HFFc6 (cell line): ENCODE measurements at regions not wholly inside any gene's neighbourhood (a gene's known extent, or its start where the extent isn't known, plus 50 kb on each side); places are given as distances from the start of the nearest gene placed in this dataset.

Experiments
- DNase-seq: peaks from one replicate; pipeline ENCODE4 v3.0.0-alpha.2; 2018
- H3K27ac Mint-ChIP-seq: 2 replicates; pipeline ENCODE4 v1.8.0; 2020; ENCODE audit warnings: mild to moderate bottlenecking, mixed read lengths
- H3K27me3 Mint-ChIP-seq: 2 replicates; pipeline ENCODE4 v1.8.0; 2021; ENCODE audit warnings: mild to moderate bottlenecking, moderate library complexity, mixed read lengths; ENCODE audit not compliant: insufficient read depth
- H3K36me3 Mint-ChIP-seq: 2 replicates; pipeline ENCODE4 v1.8.0; 2021; ENCODE audit warnings: low read depth, mixed read lengths
- H3K4me1 Mint-ChIP-seq: 2 replicates; pipeline ENCODE4 v1.8.0; 2020; ENCODE audit warnings: low read depth, mixed read lengths
- H3K4me3 Mint-ChIP-seq: 2 replicates; pipeline ENCODE4 v1.8.0; 2020; ENCODE audit warnings: mild to moderate bottlenecking, moderate library complexity, mixed read lengths
- H3K9me3 Mint-ChIP-seq: 2 replicates; pipeline ENCODE4 v1.8.0; 2020; ENCODE audit warnings: mild to moderate bottlenecking, mixed read lengths
- TF ChIP-seq, protein P1 (sequence below): fragments of 200-600 bp; sonication (generic); IDR thresholded peaks from 2 replicates; pipeline ENCODE4 v1.5.0; 2021; ENCODE audit warnings: antibody characterized with exemption, mild to moderate bottlenecking

DNA sequence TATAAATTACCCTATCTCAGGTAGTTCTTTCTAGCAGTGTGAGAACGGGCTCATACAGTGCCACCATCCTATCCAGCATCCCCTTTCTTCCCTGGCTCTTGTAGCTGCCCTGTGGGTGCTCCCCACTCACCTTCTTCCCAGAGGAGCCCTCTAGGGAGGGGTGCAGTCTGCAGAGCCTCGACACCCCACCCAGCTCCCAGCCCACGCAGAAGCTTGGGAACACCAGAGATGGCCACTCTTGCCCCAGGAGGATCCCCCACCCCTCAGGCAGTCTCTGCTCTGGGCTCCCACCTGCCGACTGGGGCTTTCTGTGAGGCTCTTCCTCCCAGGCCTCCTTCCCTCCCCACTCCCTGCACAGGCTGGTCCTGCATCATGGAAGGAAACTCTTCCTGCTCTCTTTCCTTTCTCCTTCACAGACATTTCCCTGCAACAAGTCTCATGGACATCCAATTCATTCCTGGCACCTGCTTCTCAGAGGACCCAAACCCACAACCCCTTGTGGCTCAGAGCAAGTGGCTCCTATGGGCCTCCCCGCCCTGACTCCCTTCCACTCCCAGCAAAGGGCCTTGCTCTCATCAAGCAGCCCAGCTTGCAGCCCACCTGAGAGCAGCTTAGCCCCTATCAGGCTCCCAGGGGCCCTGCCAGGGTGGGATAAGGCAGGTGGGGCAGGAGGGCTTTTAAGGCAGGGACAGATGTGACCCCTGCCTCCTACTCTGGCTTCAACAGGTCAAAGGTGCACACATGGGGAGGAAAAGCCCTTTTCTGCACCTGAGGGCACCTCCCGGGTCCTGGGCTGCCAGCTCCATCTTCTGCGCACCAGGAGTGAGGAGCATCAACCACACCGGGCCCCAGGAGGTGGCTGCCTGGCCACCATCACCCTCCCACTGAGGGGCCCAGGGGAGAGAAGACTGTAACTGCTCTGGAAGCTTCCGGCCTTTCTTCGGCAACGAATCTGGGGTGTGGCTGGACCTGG lies 263.8 kb upstream of the TNRC6C start:
- Mint-ChIP-seq H3K36me3 (no peaks in the 10 kb centered on the region), H3K9me3 (no peaks in the 10 kb centered on the region), H3K27me3 (peaks cover 39% of the 10 kb centered on the region), H3K27ac (no peak overlapping the region), H3K4me1 (peaks cover 19% of the 10 kb centered on the region), H3K4me3 (no peak overlapping the region)
- DNase-seq: no peak
- TF ChIP-seq, protein P1, sequence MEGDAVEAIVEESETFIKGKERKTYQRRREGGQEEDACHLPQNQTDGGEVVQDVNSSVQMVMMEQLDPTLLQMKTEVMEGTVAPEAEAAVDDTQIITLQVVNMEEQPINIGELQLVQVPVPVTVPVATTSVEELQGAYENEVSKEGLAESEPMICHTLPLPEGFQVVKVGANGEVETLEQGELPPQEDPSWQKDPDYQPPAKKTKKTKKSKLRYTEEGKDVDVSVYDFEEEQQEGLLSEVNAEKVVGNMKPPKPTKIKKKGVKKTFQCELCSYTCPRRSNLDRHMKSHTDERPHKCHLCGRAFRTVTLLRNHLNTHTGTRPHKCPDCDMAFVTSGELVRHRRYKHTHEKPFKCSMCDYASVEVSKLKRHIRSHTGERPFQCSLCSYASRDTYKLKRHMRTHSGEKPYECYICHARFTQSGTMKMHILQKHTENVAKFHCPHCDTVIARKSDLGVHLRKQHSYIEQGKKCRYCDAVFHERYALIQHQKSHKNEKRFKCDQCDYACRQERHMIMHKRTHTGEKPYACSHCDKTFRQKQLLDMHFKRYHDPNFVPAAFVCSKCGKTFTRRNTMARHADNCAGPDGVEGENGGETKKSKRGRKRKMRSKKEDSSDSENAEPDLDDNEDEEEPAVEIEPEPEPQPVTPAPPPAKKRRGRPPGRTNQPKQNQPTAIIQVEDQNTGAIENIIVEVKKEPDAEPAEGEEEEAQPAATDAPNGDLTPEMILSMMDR: no peak

DNA sequence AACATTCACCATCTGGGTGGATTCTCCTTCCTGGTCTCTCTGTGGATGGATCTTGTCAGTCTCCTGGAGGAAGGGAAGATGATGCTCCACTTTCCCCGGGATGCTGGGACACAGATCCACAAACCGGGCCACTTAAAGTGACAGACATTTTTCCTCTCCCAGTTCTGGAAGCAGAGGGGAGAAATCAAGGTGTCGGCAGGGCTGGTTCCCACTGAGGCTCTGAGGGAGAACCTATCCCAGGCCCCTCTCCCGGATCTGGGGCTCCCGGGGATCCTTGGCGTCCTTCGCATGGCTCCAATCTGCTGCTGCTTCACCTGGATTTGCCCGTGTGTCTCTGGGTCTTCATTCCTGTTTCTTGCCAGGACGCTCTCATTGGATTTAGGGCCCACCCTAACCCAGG lies 263.1 kb upstream of the TNRC6C start:
- H3K27ac Mint-ChIP-seq: no peak overlapping the region
- H3K4me3 Mint-ChIP-seq: no peak overlapping the region
- peaks cover 16% of the 10 kb centered on the region for H3K4me1 Mint-ChIP-seq
- no peak for DNase-seq
- TF ChIP-seq, protein P1: no peak
- peaks cover 45% of the 10 kb centered on the region for H3K27me3 Mint-ChIP-seq
- no peaks in the 10 kb centered on the region for H3K36me3 Mint-ChIP-seq
- no peaks in the 10 kb centered on the region for H3K9me3 Mint-ChIP-seq

DNA sequence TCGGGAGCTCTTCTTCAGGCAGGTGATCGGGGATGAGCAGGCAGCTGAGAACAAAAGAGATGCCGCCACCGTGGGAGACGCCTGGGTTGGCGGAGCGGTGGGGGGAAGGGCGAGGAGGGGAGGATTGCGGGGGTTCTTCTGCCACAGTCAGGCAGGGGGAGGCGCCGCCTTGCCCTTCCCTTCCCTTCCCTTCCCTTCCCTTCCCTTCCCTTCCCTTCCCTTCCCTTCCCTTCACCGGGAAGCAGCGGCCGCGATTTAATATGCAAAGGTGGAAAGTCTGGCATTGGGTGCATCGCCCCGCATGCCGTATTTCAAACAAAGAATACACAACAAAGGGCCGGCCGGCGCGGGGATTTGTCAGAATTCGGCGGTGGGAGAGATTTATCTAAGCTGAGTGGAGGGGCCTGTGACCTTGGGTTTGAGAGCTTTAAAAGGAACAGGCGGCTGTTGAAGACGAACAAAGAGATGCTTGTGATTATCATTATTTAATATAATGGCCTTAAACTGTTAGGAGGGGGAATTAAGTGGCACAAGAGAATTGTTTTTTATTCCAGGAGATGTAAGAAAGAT lies 262.3 kb upstream of the TNRC6C start:
- DNase-seq: no peak
- H3K9me3 Mint-ChIP-seq: no peaks in the 10 kb centered on the region
- TF ChIP-seq, protein P1: no peak
- H3K4me3 Mint-ChIP-seq: no peak overlapping the region
- H3K36me3 Mint-ChIP-seq: no peaks in the 10 kb centered on the region
- peaks cover 49% of the 10 kb centered on the region for H3K27me3 Mint-ChIP-seq
- peaks cover 12% of the 10 kb centered on the region for H3K4me1 Mint-ChIP-seq
- no peak overlapping the region for H3K27ac Mint-ChIP-seq

DNA sequence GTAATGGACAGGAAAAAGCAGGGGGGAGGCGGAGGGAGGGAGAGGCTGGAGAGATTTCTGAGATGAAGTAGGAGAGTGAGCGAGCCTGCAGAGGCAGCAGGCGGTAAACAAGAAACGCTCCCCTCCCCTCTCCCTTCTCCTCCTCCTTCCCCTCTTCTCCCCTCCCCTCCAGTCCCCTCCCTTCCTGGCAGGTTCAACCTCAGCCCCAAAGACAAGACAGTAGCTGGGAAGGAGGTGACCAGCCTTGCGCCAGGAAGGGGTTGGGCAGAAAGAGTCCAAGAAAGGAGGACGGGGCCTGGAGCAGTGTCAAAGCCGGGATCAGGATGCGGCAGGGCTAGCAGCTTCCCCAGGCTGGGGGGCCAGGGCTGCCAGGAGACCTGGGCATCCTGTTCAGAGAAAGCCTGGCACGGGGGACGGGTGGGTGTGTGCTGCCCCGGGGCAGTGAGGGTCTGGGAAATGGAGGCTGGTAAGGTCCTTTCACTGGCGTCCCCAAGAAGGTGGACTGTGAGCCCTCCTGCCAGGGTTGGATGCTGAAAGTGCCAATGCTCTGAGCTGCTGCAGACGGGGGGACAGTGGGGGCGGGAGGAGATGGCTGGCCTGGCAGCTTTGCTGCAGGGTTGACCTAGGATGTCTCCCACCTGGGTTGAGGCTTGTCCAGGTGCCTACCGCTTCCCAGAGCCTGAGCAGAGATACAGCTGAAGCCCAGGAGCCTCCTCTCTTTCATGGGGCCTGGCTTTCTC lies 261.6 kb upstream of the TNRC6C start:
- Mint-ChIP-seq H3K36me3 (no peaks in the 10 kb centered on the region), H3K4me1 (peaks cover 11% of the 10 kb centered on the region), H3K27me3 (peaks cover 50% of the 10 kb centered on the region), H3K27ac (no peak overlapping the region), H3K9me3 (peaks cover 3% of the 10 kb centered on the region; the same call in 1 of the 2 replicates), H3K4me3 (no peak overlapping the region)
- TF ChIP-seq, protein P1: no peak
- DNase-seq: no peak

DNA sequence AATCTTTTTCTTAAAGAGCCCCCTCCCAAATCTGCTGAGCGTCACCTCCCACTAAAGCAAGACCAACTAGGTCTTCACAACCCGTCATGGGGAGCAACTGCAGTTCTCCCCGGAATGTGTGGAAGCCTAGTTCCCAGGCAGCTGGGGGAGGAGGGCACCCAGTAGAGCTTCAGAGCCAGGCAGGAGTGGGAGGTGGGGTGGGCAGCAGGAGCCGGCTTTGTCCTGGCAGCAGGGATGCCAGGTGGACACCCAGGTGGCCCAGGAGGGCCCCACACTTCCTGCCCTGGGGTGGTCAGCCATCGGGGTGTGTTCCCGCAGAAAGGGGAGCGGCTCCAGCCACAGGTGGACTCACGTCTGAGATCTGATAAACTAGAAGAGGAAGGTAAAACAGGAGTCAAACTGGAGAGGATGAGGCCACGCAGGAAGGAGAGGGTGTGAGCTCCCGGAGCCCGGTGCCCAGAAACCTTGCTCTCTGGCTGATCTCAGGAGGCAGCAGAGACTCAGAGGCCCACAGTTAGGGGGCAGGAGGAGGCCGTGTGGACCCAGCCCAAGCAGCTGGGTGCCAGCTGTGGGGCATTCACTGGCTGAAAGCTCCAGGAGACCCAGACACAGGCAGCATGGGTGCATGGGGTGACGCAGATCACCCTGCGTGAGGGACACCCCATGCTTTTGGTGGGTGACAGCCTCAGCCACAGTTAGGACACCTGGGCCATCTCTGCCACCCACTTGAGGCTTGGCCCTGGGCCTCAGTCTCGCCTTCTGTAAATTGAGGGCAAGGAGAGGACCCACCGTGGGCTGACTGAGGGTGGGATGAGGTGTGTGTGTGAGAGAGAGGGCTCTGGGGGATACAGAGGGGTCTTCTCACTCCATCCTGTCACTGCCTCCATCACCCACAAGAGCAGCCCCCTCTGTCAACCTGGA lies 260.8 kb upstream of the TNRC6C start:
- H3K4me3 Mint-ChIP-seq: no peak overlapping the region
- H3K36me3 Mint-ChIP-seq: no peaks in the 10 kb centered on the region
- H3K9me3 Mint-ChIP-seq: peaks cover 11% of the 10 kb centered on the region
- no peak for DNase-seq
- peaks cover 3% of the 10 kb centered on the region for H3K4me1 Mint-ChIP-seq
- TF ChIP-seq, protein P1: no peak
- H3K27me3 Mint-ChIP-seq: peaks cover 48% of the 10 kb centered on the region
- H3K27ac Mint-ChIP-seq: no peak overlapping the region
